Tibial nerve (tissue), 4 donors: ENCODE measurements at regions not wholly inside any gene's neighbourhood (a gene's known extent, or its start where the extent isn't known, plus 50 kb on each side); places are given as distances from the start of the nearest gene placed in this dataset.
"Not testable (repeated sequence)": the region's sequence is repeated elsewhere in the genome, so short reads cannot be mapped to it uniquely, and the experiment has no call there.

Source experiments
- DNase-seq, 2 donors: peaks; one replicate each; pipeline ENCODE4 v3.0.0-alpha.2; 2019; ENCODE audit warnings: low spot score in 2 of 2
- H3K27ac ChIP-seq, 4 donors: fragments of 200-600 bp; sonication (generic) in 3 of 4; one replicate each; pipeline ENCODE4 v1.5.1; 2017 to 2019; ENCODE audit warnings: mild to moderate bottlenecking in 1 of 4
- H3K27me3 ChIP-seq, 2 donors: fragments of 200-600 bp; sonication (generic) in 1 of 2; one replicate each; pipeline versions ENCODE4 v1.5.1 to v1.6.0; 2017 to 2019
- H3K36me3 ChIP-seq, 3 donors: fragments of 200-600 bp; sonication (generic); one replicate each; pipeline ENCODE4 v1.5.1; 2018 to 2019
- H3K4me1 ChIP-seq, 4 donors: fragments of 200-600 bp; sonication (generic) in 3 of 4; one replicate each; pipeline ENCODE4 v1.5.1; 2017 to 2019
- H3K4me3 ChIP-seq, 4 donors: fragments of 200-600 bp; sonication (generic) in 3 of 4; one replicate each; pipeline ENCODE4 v1.5.1; 2017 to 2019; ENCODE audit warnings: mild to moderate bottlenecking in 1 of 4, moderate library complexity in 1 of 4
- H3K9me3 ChIP-seq, 4 donors: fragments of 200-600 bp; sonication (generic) in 3 of 4; one replicate each; pipeline ENCODE4 v1.5.1; 2017 to 2019
- CTCF ChIP-seq, 5 experiments: fragments of 200-600 bp in 3 of 5; fragments of 450-650 bp in 2 of 5; sonication (generic) in 3 of 5; IDR thresholded peaks; one replicate each; pipeline ENCODE4 v1.5.1; 2016 to 2019; ENCODE audit warnings: antibody characterized with exemption in 5 of 5, mild to moderate bottlenecking in 3 of 5, moderate library complexity in 2 of 5
- EP300 ChIP-seq, 2 donors: sonication (generic); formaldehyde crosslinking; IDR thresholded peaks; one replicate each; pipeline ENCODE4 v1.6.1; 2017; ENCODE audit warnings: antibody characterized with exemption in 2 of 2, mild to moderate bottlenecking in 1 of 2
- POLR2A ChIP-seq, 2 donors: fragments of 450-650 bp; IDR thresholded peaks; one replicate each; pipeline ENCODE4 v1.6.1; 2017; ENCODE audit warnings: antibody characterized with exemption in 2 of 2, mild to moderate bottlenecking in 2 of 2, moderate library complexity in 2 of 2
- WGBS, 2 donors: methylation state at CpG; one replicate each; pipeline ENCODE4 v1.1.5; 2018; 5-methylcytosine and 5-hydroxymethylcytosine counted together

DNA sequence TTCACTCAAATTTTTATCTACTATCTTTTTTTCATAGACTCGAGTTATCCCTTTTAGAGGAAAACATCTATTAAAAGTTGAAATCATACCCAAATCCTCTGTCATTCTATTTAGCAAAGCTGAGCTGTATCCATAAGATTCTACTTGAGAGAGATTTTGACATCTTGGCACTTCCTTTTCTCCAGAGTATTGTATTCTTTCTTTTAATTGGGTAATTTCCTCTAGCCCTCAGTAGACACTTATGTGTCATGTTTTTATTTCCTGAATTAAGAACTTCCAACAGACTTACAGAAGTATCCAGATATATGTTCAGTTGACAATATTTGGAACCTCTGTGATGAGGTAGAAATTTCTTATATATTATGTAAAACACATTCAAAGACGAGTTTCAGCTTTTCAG is 201.6 kb upstream of the NR3C2 start:
- TF ChIP-seq EP300 (IDR thresholded peaks at IDR 0.05) (no peak), POLR2A (IDR thresholded peaks at IDR 0.05) (no peak), CTCF (IDR thresholded peaks at IDR 0.05) (no peak)
- Histone ChIP-seq H3K27me3 (no peaks in the 10 kb centered on the region), H3K4me1 (no peaks in the 10 kb centered on the region), H3K9me3 (no peaks in the 10 kb centered on the region), H3K27ac (no peak overlapping the region), H3K4me3 (no peak overlapping the region), H3K36me3 (no peaks in the 10 kb centered on the region)
- DNase-seq, result no peak
- 80 to 86% methylated on average over 2 of the region's 2 CpGs for WGBS, 2 donors

DNA sequence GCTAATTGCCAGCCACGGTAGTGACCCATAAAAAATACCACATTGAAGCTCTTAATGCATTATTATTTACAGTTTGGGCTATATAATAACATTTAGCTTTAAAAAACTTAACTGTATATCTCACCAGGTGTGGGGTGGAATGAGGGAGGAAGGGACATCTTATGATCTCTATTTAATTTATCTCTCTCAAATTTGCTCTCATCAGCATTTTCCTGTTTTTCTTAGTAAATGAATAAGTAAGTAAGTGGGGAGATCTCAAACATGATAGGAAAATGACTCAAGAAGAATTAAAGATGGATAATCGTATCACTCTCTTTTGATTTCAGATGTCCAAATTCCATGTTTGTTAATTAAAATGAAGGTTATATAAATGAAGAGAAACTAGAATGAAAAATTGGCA is 200.7 kb upstream of the NR3C2 start:
- no peak overlapping the region for H3K4me3 ChIP-seq
- no peaks in the 10 kb centered on the region for H3K36me3 ChIP-seq
- no peak for DNase-seq
- H3K27me3 ChIP-seq, result no peaks in the 10 kb centered on the region
- 82 to 90% methylated on average over 2 of the region's 2 CpGs for WGBS, 2 donors
- TF ChIP-seq POLR2A (IDR thresholded peaks at IDR 0.05), result no peak
- TF ChIP-seq CTCF (IDR thresholded peaks at IDR 0.05), result no peak
- TF ChIP-seq EP300 (IDR thresholded peaks at IDR 0.05), result no peak
- H3K4me1 ChIP-seq, result no peaks in the 10 kb centered on the region
- no peak overlapping the region for H3K27ac ChIP-seq
- H3K9me3 ChIP-seq, result peaks cover 0 to 5% (median 0%) of the 10 kb centered on the region in 4 donors

DNA sequence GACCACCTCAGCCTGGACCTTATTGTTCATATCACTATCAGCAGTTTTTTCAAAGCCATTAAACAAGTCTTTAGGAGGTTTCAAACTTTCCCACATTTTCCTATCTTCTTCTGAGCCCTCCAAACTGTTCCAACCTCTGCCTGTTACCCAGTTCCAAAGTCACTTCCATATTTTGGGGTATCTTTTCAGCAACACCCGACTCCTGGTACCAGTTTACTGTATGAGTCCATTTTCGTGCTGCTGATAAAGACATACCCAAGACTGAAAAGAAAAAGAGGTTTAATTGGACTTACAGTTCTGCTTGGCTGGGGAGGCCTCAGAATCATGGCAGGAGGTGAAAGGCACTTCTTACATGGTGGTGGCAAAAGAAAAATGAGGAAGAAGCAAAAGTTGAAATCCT is 195.9 kb upstream of the NR3C2 start:
- H3K4me1 ChIP-seq, result not testable (repeated sequence)

GRCh38 chr4:148637453-148637852 is 195.2 kb upstream of the NR3C2 start:
- 91 to 92% methylated on average over 3 of the region's 3 CpGs for WGBS, 2 donors
- peaks cover 0 to 16% (median 0%) of the 10 kb centered on the region in 4 donors for H3K9me3 ChIP-seq
- H3K27ac ChIP-seq, H3K36me3 ChIP-seq, H3K27me3 ChIP-seq, H3K4me1 ChIP-seq, H3K4me3 ChIP-seq, DNase-seq: not testable (repeated sequence)

More for the DNA sequence above, 195.9 kb upstream of the NR3C2 start:
- not testable (repeated sequence) for DNase-seq, H3K27ac ChIP-seq, H3K4me3 ChIP-seq, H3K27me3 ChIP-seq, H3K36me3 ChIP-seq
- H3K9me3 ChIP-seq, result peaks cover 0 to 16% (median 0%) of the 10 kb centered on the region in 4 donors
- 78 to 81% methylated on average over 2 of the region's 2 CpGs for WGBS, 2 donors

GRCh38 chr4:148634476-148634875 is 192.3 kb upstream of the NR3C2 start:
- DNase-seq, result no peak
- TF ChIP-seq POLR2A (IDR thresholded peaks at IDR 0.05), result no peak
- no peak for TF ChIP-seq EP300 (IDR thresholded peaks at IDR 0.05)
- WGBS, 2 donors, result 94 to 97% methylated on average over 3 of the region's 3 CpGs
- Histone ChIP-seq H3K4me3 (no peak overlapping the region), H3K27ac (no peak overlapping the region), H3K27me3 (no peaks in the 10 kb centered on the region), H3K4me1 (no peaks in the 10 kb centered on the region), H3K9me3 (peaks cover 0 to 16% (median 0%) of the 10 kb centered on the region in 4 donors), H3K36me3 (no peaks in the 10 kb centered on the region)

- H3K36me3 ChIP-seq, result no peaks in the 10 kb centered on the region
- H3K4me3 ChIP-seq, result no peak overlapping the region
- no peaks in the 10 kb centered on the region for H3K4me1 ChIP-seq
- peaks cover 0 to 16% (median 0%) of the 10 kb centered on the region in 4 donors for H3K9me3 ChIP-seq
- no peak overlapping the region for H3K27ac ChIP-seq
- no peak for DNase-seq
- no peak for TF ChIP-seq POLR2A (IDR thresholded peaks at IDR 0.05)
- no peak for TF ChIP-seq EP300 (IDR thresholded peaks at IDR 0.05)
- no peak for TF ChIP-seq CTCF (IDR thresholded peaks at IDR 0.05)
- H3K27me3 ChIP-seq, result no peaks in the 10 kb centered on the region
- WGBS, 2 donors, result 96 to 97% methylated on average over 3 of the region's 3 CpGs
These were observed 191.5 kb upstream of the NR3C2 start for GRCh38 chr4:148633720-148634119.

DNA sequence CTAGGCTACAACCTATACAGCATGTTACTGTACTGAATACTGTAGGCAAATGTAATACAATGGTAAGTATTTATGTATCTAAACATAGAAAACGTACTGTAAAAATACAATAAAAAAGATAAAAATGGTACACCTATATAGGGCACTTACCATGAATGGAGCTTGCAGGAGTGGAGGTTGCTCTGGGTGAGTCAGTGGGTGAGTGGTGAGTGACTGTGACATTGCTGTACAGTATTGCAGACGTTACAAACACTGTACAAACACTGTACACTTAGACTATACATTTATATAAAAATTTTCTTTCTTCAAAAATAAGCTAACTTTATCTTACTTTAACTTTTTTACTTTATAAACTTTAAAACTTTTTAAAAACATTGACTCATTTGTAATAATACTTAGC is 190.3 kb upstream of the NR3C2 start:
- Histone ChIP-seq H3K36me3 (no peaks in the 10 kb centered on the region), H3K9me3 (peaks cover 0 to 7% (median 0%) of the 10 kb centered on the region in 4 donors), H3K27ac (no peak overlapping the region), H3K27me3 (no peaks in the 10 kb centered on the region), H3K4me3 (no peak overlapping the region), H3K4me1 (no peaks in the 10 kb centered on the region)
- no peak for TF ChIP-seq EP300 (IDR thresholded peaks at IDR 0.05)
- no peak for TF ChIP-seq POLR2A (IDR thresholded peaks at IDR 0.05)
- no peak for TF ChIP-seq CTCF (IDR thresholded peaks at IDR 0.05)
- WGBS, 2 donors, result 87 to 89% methylated on average over 2 of the region's 2 CpGs
- no peak for DNase-seq
